ENCODE measurements at regions not wholly inside any gene's neighbourhood (a gene's known extent, or its start where the extent isn't known, plus 50 kb on each side); places are given as distances from the start of the nearest gene placed in this dataset.

GRCh38 chr3:70870576-70870975 is 558.1 kb upstream of the MDFIC2 start:
- H3K36me3 Mint-ChIP-seq (ENCODE audit: insufficient read depth) = no peaks in the 10 kb centered on the region
- no peak overlapping the region for H3K27ac Mint-ChIP-seq
- no peaks in the 10 kb centered on the region for H3K27me3 Mint-ChIP-seq
- H3K4me1 Mint-ChIP-seq (ENCODE audit: low read depth) = no peaks in the 10 kb centered on the region
- TF ChIP-seq CTCF (IDR thresholded peaks at IDR 0.05; ENCODE audit: unreplicated experiment) = no peak
- H3K9me3 Mint-ChIP-seq (ENCODE audit: low read depth) = peaks cover 31% of the 10 kb centered on the region
- no peak for DNase-seq (ENCODE audit: low spot score, unreplicated experiment)
- H3K4me3 Mint-ChIP-seq (ENCODE audit: low read depth) = no peak overlapping the region

- Mint-ChIP-seq H3K4me1 (ENCODE audit: low read depth) (no peaks in the 10 kb centered on the region), H3K27ac (no peak overlapping the region), H3K27me3 (no peaks in the 10 kb centered on the region), H3K36me3 (ENCODE audit: insufficient read depth) (no peaks in the 10 kb centered on the region), H3K9me3 (ENCODE audit: low read depth) (peaks cover 36% of the 10 kb centered on the region), H3K4me3 (ENCODE audit: low read depth) (no peak overlapping the region)
- no peak for TF ChIP-seq CTCF (IDR thresholded peaks at IDR 0.05; ENCODE audit: unreplicated experiment)
- no peak for DNase-seq (ENCODE audit: low spot score, unreplicated experiment)
Measured at GRCh38 chr3:70868561-70868960, 556.1 kb upstream of the MDFIC2 start.

GRCh38 chr3:70863049-70863448 is 550.6 kb upstream of the MDFIC2 start:
- Mint-ChIP-seq H3K27ac (no peak overlapping the region), H3K9me3 (ENCODE audit: low read depth) (peaks cover 11% of the 10 kb centered on the region), H3K4me1 (ENCODE audit: low read depth) (peaks cover 5% of the 10 kb centered on the region), H3K36me3 (ENCODE audit: insufficient read depth) (no peaks in the 10 kb centered on the region), H3K4me3 (ENCODE audit: low read depth) (no peak overlapping the region), H3K27me3 (no peaks in the 10 kb centered on the region)
- TF ChIP-seq CTCF (IDR thresholded peaks at IDR 0.05; ENCODE audit: unreplicated experiment) = no peak
- DNase-seq (ENCODE audit: low spot score, unreplicated experiment) = no peak

- no peak overlapping the region for H3K27ac Mint-ChIP-seq
- no peaks in the 10 kb centered on the region for H3K27me3 Mint-ChIP-seq
- no peaks in the 10 kb centered on the region for H3K36me3 Mint-ChIP-seq (ENCODE audit: insufficient read depth)
- H3K4me1 Mint-ChIP-seq (ENCODE audit: low read depth) = peaks cover 5% of the 10 kb centered on the region
- TF ChIP-seq CTCF (IDR thresholded peaks at IDR 0.05; ENCODE audit: unreplicated experiment) = no peak
- no peak overlapping the region for H3K4me3 Mint-ChIP-seq (ENCODE audit: low read depth)
- no peak for DNase-seq (ENCODE audit: low spot score, unreplicated experiment)
- H3K9me3 Mint-ChIP-seq (ENCODE audit: low read depth) = peaks cover 8% of the 10 kb centered on the region
Measured at GRCh38 chr3:70861855-70862254, 549.4 kb upstream of the MDFIC2 start.

GRCh38 chr3:70861234-70861633 is 548.8 kb upstream of the MDFIC2 start:
- no peaks in the 10 kb centered on the region for H3K27me3 Mint-ChIP-seq
- H3K4me3 Mint-ChIP-seq (ENCODE audit: low read depth) = no peak overlapping the region
- H3K36me3 Mint-ChIP-seq (ENCODE audit: insufficient read depth) = no peaks in the 10 kb centered on the region
- no peak for DNase-seq (ENCODE audit: low spot score, unreplicated experiment)
- peaks cover 8% of the 10 kb centered on the region for H3K9me3 Mint-ChIP-seq (ENCODE audit: low read depth)
- H3K4me1 Mint-ChIP-seq (ENCODE audit: low read depth) = peaks cover 5% of the 10 kb centered on the region
- no peak overlapping the region for H3K27ac Mint-ChIP-seq
- no peak for TF ChIP-seq CTCF (IDR thresholded peaks at IDR 0.05; ENCODE audit: unreplicated experiment)
